NCI-H2227 (cell line): ENCODE measurements at regions not wholly inside any gene's neighbourhood (a gene's known extent, or its start where the extent isn't known, plus 50 kb on each side); places are given as distances from the start of the nearest gene placed in this dataset.

Experiments
- DNase-seq: peaks from one replicate; lab custom pipeline; 2025; ENCODE audit not compliant: unreplicated experiment; lab: John Stamatoyannopoulos, UW

DNA sequence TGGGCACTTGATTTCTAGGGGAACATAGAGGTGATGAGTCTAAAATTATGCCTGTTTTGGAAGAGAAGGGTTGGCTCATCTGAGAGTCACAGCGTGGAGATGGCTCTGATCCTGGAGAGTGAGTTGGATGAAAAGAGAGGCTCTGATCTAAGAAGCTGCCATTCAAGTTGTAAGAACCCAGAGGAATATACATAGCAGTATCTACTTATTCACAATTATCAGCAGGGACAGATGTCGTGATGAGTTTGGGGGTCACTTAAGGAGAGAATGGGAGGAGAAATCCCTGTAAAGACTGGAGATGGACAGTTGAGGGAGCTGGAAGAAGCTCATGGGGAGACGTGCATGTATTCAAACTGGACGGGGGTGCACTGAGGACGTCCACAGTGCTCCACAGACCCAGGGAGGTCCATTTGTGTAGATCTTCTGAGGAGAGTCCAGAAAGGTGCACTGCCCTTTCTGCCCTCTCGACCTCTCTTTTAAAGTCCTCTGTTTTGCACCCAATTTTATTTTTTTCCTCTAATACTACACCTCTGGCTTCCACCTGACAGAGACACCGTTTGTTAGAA is 124.7 kb upstream of the SSTR4 start:
- no peak for DNase-seq

DNA sequence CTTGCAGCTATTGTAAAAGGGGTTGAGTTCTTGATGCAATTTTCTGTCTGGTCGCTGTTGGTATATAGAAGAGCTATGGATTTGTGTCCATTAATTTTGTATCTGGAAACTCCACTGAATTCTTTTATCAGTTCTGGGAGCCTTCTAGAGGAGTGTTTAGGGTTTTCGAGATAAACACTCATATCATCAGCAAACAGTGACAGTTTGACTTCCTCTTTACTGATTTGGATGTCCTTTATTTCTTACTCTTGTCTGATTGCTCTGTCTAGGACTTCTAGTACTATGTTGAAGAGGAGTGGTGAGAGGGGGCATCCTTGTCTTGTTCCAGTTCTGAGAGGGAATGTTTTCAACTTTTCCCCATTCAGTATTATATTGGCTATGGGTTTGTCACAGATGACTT is 120.8 kb upstream of the SSTR4 start:
- DNase-seq: no peak

DNA sequence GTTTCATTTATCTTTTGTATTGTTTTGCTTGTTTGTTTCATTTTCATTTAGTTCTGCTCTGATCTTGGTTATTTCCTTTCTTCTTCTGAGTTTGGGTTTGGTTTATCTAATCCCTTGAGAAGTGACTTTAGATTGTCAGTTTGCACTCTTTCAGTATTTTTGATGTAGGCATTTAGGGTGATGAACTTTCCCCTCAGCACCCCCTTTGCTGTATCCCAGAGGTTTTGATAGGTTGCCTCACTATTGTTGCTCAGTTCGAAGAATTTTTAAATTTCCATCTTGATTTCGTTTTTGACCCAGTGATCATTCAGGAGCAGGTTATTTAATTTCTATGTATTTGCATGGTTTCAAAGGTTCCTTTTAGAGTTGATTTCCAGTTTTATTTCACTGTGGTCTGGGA is 119.6 kb upstream of the SSTR4 start:
- DNase-seq: no peak

DNA sequence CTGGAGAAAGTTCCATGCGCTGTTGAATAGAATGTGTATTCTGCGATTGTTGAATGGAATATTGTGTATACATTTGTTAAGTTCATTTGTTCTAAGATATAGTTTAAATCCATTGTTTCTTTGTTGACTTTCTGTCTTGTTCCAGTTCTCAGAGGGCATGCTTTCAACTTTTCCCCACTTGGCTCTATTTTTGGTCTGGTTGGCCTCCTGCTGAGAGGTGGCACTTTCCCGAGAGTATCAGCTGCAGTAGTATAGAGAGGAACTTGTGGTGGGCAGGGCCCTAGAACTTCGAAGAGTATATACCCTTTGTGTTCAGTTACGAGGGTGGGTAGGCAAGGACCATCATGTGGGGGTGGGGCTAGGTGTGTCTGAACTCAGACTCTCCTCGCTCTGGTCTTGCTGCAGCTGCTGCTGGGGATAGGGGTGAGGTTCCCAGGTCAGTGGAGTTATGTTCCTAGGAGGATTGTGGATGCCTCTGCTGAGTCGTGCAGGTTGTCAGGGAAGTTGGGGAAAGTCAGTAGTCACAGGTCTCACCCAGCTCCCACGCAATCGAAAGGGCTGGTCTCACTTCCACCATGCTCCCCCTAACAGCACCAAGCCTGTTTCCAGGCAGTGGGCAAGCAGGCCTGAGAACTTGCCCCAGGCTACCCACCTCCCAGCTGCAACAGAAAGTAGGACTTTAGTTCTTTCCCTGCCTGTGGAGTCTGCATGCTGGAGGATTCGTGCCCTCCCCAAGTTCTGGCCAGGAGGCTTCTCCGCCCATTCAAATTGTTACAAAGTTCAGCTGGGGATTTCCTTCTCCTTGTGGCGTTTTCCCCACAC is 118.9 kb upstream of the SSTR4 start:
- DNase-seq: no peak

DNA sequence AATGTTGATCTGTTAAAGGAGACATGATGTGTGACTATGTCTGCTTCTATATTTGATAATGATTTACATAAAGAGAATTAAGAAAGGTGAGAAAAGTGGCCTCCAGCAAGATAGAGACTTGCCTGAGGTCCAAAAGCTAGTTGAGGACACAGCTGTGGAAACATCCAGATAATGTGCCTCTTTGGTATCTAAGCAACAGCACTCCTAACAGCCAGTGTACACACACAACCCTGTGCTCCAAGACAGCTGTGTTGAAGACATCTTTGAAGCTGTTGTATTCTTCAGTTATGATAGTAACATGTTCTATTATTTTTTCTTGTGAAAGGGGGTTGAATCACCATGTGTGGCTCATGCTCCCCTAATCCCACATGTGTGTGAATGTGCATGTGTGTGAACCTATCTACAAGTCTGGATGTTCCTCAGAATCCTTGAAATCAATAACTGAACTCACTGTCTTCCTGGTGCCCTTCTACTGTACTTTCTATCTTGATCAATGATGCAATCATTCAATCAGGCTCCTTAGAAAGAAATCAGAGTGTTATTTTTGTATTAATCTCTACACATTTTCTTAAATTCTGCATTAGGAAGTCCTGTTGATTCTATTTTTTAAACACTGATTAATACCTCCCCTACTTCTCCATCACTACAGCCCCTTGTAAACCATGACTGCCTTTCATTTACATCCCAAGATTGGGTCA is 116.7 kb upstream of the SSTR4 start:
- DNase-seq: no peak

DNA sequence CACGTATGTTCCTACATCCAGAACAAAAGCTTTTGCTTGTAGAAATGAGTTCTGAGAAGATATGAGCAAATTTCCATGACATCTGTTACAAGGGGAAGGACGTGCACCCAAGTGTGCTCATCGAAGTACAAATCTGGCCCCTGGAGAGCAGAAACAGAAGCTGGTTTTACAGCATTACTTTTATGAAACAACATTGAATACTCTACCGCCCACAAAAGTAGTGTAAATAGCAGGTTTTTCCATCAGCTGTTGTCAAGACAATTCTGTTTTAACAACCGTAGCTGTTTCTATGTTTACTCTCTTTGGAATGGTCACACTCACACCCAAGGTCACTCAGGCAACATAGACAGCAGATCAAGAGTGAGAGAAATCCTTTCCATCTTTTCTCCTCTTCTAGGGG is 114.2 kb upstream of the SSTR4 start:
- no peak for DNase-seq

DNA sequence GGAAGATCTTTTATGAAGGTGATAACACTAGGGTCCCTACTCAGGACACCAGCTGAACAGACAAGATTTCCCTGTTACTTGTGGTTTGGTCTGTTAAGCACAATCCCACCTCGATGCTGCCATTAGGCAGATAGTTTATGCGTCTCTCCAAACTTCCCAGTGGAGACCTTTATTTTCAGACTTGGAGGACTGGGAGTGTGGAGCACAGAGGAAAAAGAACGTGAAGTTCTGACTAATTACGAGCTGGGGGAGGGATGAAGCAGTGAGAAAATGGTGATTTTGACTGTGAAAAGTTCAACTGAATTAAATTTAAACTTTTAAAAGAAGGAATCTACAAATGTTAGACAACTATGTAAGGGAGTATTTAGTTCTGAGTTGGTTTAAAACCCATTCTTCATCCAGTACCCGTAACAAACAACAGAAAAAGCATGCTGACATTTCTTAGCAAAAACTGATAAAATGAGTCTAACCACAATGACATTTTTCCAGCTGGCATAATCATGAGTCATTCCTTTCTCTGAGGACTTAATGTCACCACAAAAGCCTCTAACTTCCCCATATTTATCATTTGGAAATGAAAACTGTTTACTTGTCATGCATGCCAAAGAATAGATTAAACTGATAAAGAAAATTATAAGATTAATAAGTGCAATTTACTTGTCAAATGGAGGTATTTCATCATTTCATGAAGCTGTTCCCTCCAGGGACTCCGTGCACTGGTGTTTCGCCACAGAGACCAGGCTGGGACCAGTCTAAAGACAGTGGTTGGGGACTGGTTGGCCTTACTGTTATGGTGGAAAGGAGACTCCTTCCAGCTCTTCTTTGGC is 113.3 kb upstream of the SSTR4 start:
- DNase-seq: no peak

DNA sequence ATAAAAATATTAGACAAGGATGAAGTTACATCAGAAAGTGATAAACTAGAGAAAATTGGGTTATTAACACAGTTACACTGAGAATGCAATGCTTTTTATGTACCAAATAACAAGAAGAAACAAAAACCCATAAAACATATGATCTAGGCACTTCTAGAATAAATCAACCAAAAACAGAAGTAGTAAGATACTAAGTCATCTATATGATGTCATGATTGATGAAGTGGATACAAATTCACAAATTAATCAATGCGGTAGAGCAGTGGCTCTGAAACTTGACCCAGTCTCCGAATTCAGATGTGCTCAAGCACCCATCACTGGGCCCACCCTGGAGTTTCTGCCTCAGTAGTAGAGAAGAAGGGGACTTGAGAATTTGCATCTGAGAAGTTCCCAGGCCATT is 112.1 kb upstream of the SSTR4 start:
- DNase-seq: no peak

DNA sequence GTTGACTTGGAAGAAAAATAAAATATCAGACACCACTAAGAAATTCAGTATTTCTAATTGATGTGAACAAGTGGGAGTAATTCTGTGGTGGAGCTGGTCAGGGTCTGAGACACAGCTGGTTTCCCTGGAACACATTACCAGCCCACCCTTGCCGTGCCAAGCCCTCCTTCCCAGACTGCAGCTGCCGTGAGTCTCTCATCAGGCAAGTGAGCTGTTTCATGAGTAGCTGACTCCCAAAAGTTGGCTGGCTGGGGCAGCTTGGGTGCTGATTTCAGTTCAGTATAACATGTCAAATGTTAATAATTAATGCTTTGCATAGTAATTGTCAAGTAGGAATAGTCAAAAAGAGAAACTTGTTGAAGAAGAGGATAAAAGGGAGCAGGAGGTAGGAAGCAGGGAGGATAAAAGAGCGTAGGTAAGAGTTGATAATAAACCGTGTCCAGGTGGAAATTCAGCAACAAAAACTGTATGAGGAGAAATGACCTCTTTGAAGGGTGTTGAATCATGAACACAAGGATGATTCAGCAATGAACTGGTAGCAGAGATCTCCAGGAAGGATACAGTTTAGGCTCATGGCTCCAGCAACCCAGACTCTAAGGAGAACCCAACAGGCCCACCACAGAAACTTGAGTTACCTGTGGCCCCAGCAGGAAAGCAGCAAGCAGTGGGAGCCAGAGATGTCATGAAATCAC is 110.9 kb upstream of the SSTR4 start:
- DNase-seq: no peak

DNA sequence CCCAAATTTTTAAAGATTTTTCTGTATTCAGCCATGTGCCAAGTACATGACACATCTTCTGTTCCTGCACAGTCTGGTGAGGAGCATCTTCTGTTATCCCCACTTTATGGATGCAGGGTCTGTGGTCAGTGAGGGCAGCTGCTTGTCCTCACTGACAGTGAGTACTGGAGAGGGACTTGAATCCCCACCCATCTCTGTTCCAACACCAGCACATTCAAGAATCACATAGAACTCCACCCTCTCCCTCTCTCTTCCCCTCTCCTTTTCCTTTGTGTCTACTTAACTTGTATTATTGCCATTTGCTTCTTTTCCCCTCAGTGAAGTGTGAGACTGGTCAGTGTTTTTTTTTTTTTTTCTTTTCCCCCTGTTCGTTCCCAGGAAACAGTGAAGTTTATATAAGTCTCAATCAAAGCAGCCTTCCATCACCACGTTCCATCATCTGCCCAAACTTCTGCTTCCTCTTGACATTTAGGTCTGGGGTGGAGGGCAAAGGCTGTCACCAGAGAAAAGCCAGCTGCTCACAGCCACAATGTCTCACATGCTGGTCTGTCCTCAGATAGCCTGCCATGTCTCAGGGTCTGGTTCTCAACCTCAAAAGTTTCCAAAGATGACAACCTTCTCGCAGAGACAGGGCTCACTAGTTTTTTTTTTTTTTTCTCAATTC is 110.0 kb upstream of the SSTR4 start:
- no peak for DNase-seq

DNA sequence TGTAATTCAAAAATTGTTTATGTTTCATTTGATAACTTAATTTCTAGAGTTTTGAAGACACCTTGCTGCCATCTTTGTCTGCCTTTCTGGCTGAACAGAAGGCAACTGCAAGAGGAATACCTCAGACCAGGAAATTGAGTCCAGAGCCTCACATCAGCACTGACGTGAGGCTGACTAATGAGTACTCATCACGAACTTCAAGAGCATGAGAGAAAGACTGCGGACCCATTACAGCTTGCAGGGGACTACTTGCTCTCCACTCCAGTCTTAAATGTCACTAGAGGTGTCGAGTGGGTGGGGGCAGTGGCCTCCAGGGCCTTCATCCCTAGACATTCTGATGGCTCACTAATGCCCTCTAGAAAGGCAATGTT is 109.5 kb upstream of the SSTR4 start:
- no peak for DNase-seq

DNA sequence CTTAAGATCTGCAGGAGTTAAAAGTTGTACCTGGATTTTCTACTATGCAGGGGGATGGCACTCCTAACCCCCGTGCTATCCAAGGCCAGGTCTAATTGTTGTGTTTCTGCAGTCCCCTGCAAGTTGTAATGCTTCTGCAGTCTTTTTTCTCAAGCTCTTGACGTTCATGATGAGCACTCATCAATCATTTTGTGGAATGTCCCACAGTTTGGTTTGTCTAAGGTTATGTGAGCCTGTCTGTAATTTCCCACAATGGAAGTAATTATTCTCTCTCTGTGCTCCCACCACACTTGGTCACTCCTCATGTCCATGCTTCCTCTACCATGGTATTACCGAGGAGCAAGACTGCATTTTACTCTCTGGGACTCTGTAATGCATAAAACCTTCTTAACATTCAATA is 107.6 kb upstream of the SSTR4 start:
- no peak for DNase-seq

DNA sequence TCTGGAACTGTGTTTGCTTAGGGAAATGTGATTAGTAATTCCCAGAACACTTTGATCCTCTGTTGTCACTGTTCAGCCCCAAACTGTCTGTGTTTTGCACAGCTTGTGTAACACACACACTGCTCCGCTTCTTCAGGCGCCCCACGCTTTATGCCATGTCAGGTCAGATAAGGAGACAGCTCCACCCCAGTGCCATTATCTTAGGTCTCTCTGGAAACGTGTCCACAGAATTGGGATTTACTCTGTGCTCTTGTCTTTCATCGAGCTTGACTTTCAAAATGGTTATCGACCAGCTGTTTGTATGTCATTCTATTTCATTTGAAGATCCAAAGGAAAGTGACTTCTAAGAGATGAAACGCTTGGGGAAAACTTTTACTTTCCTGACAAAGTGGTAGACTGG is 106.4 kb upstream of the SSTR4 start:
- DNase-seq: no peak

DNA sequence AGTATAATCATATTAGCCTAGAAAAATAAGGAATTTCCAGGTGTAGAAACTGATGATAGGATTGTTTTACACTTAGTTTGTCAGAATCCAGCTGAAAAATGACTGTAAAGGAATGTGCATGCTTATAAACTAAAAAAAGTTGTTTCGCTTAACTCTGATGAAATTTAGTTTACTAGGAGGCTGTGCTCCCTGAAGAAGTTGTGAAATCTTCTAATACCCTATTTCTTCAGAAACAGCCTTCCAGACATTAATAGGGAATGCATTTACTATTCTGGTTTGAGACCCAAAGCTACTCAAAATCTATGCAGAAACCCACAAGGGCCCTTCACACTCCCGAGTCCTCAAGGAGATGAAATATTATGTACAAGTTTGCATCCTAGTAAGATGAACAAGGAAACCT is 105.5 kb upstream of the SSTR4 start:
- DNase-seq: no peak

DNA sequence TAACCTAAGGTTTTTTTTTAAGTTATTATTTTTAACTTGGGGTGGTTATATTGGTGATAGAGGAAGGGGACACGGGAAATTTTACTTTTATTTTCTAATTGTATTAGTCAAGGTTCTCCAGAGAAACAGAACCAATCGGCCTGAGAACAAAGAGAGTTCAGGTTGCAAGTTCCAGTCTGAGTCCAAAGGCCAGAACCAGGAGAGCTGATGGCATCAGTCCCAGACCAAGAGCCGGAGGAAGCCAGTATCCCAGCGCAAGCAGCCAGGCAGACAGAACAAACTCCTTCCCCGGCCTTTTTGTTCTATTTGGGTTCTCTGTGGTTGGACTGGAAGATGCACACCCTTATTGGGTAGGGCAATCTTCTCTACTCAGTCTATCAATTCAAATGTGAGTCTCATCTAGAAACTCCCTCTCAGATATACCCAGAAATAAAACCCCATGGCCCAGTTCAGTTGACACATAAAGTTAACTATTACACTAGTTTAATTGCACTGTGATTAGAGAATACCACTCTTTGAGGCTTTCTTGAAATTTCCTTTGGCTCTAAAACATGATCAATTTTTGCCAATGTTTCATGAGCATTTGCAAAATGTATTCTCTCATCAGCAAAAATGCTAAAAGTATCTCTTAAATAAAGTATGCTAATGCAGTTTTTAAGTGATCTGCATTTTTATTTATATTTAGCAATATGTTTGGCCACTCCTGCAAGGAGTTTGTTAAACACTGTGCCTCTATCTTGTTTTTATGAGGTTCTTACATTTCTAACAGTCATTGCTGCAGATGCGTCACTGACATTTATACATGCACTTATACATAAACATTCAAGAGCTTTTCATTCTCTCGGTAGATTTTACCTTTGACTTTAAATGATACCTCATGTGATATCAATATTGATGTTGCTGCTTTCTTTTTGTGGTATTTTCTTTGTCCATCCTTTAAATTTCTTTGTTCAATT is 103.2 kb upstream of the SSTR4 start:
- no peak for DNase-seq

DNA sequence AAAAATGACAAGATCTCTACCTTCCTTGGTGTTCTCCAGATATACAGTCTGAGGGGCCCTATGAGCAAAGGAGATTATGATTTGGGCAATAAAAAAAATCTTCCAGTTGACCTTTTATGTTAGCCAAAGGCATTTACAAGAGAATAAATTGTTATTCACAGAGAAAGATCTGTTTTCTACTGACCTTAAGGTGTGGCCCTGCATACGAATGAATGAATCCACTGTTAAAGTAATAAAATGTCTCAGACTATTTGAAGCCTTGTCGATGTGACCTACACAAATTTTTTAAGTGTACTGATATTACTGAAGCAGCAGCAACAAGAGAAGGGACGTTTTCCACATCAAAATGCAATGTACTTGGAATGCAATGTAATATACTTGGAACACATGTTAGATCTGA is 95.9 kb upstream of the SSTR4 start:
- DNase-seq: no peak

DNA sequence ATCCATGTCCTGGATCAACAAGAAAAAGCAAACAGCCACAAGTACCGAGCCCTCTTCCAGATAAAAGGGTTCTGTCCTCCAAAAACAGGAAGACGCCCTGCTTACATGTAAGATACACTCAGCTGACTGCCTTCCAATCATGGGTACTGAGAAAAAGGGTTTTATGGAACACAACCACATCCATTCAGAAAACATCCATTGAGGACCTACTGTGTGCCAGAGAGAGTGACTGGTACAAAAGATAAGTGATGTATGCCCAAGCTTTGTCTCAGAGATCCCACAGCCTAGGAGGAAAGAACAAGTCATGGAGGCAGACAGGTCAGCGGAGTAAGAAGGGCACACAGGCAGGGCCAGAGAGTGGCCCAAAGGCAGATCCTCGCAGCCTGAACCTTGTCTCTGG is 94.8 kb upstream of the SSTR4 start:
- DNase-seq: no peak

DNA sequence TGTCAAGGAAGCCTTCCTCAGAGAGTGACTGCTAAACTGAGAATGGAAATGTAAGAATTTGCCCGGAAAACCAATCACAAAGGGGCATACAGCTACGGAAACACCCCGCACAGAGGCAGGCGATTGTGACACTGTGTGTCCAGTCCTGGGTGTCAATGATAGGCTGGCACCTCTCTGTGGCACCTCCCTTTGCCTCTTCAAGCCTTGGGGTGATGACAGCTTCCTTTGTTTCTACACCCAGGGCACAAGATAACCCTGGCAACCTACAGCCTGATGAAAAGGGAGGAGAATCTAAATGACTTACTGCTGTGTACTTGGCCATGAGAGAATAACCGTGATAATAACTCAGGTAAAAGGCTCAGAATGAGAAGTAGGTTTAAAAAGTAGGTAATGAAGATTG is 93.6 kb upstream of the SSTR4 start:
- DNase-seq: no peak

DNA sequence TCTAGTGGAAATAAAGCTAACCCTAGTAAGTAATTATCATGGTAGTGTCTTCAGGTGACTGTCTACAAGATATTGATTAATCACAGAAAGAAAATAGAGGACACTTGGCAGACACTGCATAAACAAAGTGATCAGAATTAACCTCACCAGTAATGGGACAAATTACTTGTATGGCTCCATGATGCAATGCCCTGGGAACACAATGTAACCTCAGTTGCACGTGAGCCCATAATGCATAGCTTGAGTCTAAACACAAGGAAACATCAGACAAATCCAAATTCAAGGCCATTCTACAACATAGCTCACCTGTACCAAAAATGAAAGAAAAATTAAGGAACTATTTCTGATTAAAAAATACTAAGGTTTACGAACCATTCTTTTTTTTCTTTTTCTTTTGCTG is 92.4 kb upstream of the SSTR4 start:
- DNase-seq: no peak
